ENCODE measurements at regions not wholly inside any gene's neighbourhood (a gene's known extent, or its start where the extent isn't known, plus 50 kb on each side); places are given as distances from the start of the nearest gene placed in this dataset.

DNA sequence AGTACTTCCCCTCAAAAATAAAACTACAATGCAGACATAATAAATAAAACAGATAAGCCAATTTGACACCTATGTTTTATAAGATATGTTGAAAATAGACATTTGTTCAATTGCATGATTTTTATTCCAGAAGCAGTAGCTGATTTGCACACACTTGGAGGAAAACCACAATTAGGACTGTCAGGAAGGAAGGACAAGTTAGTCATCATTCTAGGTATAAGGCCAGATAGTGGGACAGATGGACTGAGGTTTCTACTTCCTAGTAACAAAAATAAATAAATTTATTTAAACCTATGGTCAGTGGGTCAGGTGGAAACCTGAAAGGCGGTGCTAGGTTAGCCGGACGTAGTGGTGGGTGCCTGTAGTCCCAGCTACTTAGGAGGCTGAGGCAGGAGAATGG lies 141.8 kb upstream of the RASSF8 start:
- H3K4me1 Mint-ChIP-seq: peaks cover 10% of the 10 kb centered on the region
- H3K4me3 Mint-ChIP-seq: no peak overlapping the region
- H3K27ac Mint-ChIP-seq: no peak overlapping the region
- H3K9me3 Mint-ChIP-seq: peaks cover 9% of the 10 kb centered on the region
- TF ChIP-seq CTCF (IDR thresholded peaks at IDR 0.05; ENCODE audit: unreplicated experiment): no peak
- H3K36me3 Mint-ChIP-seq: no peaks in the 10 kb centered on the region
- no peak for DNase-seq (ENCODE audit: low spot score in 2 of 2, unreplicated experiment in 2 of 2)
- peaks cover 3% of the 10 kb centered on the region for H3K27me3 Mint-ChIP-seq (ENCODE audit: low read depth)

DNA sequence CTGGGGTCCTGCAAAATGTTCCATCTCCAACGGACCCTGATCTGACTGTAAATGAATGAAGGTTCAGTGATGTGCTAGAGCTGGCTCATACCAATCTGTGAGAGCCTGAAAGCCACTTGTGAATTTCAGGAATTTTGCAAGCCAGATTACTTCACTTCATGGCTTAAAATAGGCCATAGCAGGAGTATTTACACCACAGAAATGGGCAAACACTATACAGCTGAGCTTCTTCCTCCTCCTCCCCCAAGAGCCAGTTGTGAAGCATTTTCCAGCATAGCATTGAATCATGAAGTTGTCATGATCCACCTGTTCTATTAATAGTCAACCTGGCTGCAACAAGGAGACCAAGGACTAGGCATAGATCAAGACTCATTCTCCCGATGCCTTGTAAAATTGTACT lies 141.3 kb upstream of the RASSF8 start:
- Mint-ChIP-seq H3K27me3 (ENCODE audit: low read depth) (peaks cover 3% of the 10 kb centered on the region), H3K27ac (no peak overlapping the region), H3K4me3 (no peak overlapping the region), H3K9me3 (peaks cover 9% of the 10 kb centered on the region), H3K36me3 (no peaks in the 10 kb centered on the region), H3K4me1 (peaks cover 5% of the 10 kb centered on the region)
- no peak for DNase-seq (ENCODE audit: low spot score in 2 of 2, unreplicated experiment in 2 of 2)
- no peak for TF ChIP-seq CTCF (IDR thresholded peaks at IDR 0.05; ENCODE audit: unreplicated experiment)

- TF ChIP-seq CTCF (IDR thresholded peaks at IDR 0.05; ENCODE audit: unreplicated experiment): no peak
- Mint-ChIP-seq H3K4me1 (peaks cover 1% of the 10 kb centered on the region), H3K36me3 (no peaks in the 10 kb centered on the region), H3K9me3 (peaks cover 9% of the 10 kb centered on the region), H3K27ac (no peak overlapping the region), H3K4me3 (no peak overlapping the region), H3K27me3 (ENCODE audit: low read depth) (peaks cover 3% of the 10 kb centered on the region)
- no peak for DNase-seq (ENCODE audit: low spot score in 2 of 2, unreplicated experiment in 2 of 2)
Measured at GRCh38 chr12:25818596-25819390, 139.7 kb upstream of the RASSF8 start.

- no peak overlapping the region for H3K4me3 Mint-ChIP-seq
- no peaks in the 10 kb centered on the region for H3K36me3 Mint-ChIP-seq
- DNase-seq (ENCODE audit: low spot score in 2 of 2, unreplicated experiment in 2 of 2): no peak
- no peak for TF ChIP-seq CTCF (IDR thresholded peaks at IDR 0.05; ENCODE audit: unreplicated experiment)
- peaks cover 9% of the 10 kb centered on the region for H3K9me3 Mint-ChIP-seq
- H3K27me3 Mint-ChIP-seq (ENCODE audit: low read depth): peaks cover 3% of the 10 kb centered on the region
- peaks cover 4% of the 10 kb centered on the region for H3K4me1 Mint-ChIP-seq
- no peak overlapping the region for H3K27ac Mint-ChIP-seq
Measured at GRCh38 chr12:25819691-25820090, 138.8 kb upstream of the RASSF8 start.

DNA sequence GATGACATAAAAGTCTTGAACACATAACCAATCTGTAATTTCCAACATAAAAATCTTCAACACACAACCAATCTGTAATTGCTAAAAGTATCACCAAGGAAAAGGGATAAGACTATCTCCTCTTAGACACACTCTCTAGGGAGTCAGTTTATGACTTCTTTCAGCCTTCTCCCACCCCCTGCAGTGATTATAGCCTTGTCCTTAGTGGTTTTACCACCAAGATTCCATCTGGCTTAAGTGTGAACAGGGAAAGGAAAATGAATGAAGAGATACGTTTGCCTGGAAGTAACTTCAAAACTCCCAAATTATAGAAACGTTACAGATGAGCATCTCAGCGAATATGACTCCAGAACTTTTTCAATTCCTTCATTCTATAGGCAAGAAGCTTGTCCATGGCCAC lies 136.2 kb upstream of the RASSF8 start:
- TF ChIP-seq CTCF (IDR thresholded peaks at IDR 0.05; ENCODE audit: unreplicated experiment): no peak
- H3K9me3 Mint-ChIP-seq: peaks cover 2% of the 10 kb centered on the region
- H3K4me1 Mint-ChIP-seq: peaks cover 6% of the 10 kb centered on the region
- no peak overlapping the region for H3K4me3 Mint-ChIP-seq
- no peak overlapping the region for H3K27ac Mint-ChIP-seq
- no peak for DNase-seq (ENCODE audit: low spot score in 2 of 2, unreplicated experiment in 2 of 2)
- no peaks in the 10 kb centered on the region for H3K36me3 Mint-ChIP-seq
- peaks cover 3% of the 10 kb centered on the region for H3K27me3 Mint-ChIP-seq (ENCODE audit: low read depth)
